Suppressor macrophage treated with lipopolysaccharide for 1 hour (primary cell): ENCODE measurements at regions not wholly inside any gene's neighbourhood (a gene's known extent, or its start where the extent isn't known, plus 50 kb on each side); places are given as distances from the start of the nearest gene placed in this dataset.
"Not testable (repeated sequence)": the region's sequence is repeated elsewhere in the genome, so short reads cannot be mapped to it uniquely, and the experiment has no call there.

Experiments
- DNase-seq, 3 donors: peaks; one replicate each; pipeline ENCODE4 v3.0.0-alpha.2; 2020 to 2022

GRCh38 chr17:27365329-27365945, 71.5 kb downstream of the WSB1 start:
- DNase-seq = not testable (repeated sequence)

GRCh38 chr17:27366437-27366836, 72.5 kb downstream of the WSB1 start:
- DNase-seq = peak; percentile 44 to 56 (median 46)

DNA sequence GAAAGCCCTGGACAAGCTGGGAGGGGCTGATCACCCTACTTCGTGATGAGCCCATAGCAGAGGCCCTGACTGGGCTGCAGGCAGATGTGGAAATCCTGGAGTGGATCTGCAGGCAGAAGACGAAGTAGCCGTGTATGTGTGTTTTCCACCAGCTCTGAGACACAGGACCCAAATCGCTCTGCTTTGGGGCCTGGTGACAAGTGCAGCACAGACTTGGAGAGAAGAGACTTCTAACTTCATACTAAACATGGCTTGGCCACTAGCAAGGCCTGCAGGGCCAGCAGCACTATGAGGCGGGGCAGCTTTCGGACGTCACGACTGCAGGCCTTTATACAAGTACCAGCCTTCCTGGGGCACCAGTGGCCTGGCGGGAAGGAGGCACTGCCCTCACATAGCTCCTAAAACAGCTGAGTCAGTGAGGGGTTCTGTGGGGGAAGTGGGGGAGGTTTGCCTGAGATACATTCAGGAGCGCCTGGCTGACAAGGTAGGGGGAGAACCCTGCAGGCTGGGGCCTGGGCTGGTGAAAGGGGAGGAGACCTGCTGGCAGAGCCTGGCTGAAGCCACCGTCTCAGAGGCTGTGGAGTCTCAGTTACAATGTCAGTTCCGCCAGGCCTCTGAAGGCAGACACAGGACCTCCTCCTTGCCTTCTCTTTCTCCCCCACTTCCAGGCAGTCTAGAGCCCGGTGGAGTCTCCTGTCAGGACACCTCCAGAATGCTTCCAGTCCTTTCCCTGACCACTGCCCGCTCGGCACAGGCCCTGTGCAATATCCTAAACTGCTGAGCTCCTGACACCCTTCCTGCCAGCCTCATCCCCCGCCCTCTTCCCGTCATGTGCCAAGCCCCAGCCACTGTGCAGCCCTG, 73.4 kb downstream of the WSB1 start:
- no peak for DNase-seq

DNA sequence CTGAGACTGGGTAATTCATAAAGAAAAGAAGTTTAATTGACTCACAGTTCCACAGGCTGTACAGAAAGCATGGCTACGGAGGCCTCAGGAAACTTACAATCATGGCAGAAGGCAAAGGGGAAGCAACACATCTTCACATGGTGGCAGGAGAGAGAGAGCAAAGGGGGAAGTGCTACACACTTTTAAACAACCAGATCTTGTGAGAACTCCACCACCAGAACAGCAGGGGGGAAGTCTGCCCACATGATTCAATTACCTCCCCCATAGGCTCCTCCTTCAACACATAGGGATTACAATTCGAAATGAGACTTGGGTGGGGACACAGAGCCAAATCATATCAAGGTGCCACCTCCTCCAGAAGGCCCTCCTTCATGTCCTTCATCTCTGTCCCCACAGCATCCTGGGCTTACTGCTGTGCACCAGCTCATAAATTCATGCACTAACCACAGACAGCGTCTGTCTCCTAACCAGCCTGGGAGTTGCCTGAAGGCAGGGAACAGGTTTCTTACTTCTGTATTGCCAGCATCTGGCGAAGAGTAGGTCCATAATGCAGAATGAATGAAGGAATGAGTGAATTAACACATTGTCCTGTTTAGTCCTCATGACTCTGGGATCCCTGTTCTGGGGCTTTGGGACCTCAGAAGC, 74.4 kb downstream of the WSB1 start:
- no peak for DNase-seq

DNA sequence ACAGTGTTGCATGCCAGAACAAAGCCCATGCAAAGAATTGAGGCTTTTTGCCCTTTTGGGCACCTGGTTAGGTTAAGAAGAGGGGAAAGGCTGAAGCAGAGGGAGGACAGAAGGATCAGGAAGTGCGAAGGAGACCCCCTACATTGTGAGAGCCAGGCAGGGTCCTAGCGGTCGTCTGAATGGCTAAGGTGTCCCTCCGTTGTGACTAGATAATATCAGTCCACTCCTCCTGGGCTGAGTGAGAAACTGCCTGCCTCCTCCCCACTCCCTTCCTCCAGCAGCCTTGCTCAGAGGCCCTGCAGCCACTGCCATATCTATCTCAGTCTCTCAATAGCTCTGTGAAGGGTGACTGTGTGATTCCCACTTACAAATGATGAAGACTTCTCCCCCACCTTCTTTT, 75.1 kb downstream of the WSB1 start:
- no peak for DNase-seq

GRCh38 chr17:27370776-27371175, 76.9 kb downstream of the WSB1 start:
- DNase-seq = no peak

- not testable (repeated sequence) for DNase-seq
Measured at GRCh38 chr17:27373695-27374094, 79.8 kb downstream of the WSB1 start.

DNA sequence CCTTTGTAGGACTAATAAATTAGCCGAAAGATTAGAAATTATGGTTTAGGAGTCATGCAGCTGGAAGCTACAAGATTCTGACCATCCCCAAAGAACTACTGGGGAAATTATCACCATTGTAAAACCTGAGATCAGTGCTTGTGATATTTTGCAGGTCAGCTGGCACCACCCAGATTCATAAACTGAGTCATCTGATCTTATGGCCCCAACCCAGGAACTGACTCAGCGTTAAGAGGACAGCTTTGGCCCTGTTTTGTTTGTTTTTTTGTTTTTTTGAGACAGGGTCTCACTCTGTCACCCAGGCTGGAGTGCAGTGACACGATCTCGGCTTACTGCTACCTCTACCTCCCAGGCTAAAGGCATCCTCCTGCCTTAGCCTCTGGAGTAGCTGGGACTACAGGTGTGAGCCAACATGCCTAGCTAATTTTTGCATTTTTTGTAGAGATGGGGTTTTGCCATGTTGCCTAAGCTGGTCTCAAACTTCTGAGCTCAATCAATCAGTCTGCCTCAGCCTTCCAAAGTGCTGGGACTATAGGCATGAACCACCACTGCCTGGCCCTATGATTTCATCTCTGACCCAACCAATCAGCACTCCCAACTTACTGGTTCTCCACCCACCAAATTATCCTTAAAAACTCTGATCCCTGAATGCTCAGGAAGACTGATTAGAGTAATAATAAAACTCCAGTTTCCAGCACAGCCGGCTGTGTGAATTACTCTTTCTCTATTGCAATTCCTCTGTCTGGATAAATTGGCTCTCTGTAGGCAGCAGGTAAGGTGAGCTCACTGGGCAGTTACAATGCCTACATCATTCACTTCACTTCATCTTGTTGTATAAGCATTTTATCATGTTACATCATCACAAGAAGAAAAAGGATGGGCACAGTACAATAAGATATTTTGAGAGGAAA, 79.4 kb upstream of the KSR1 start:
- no peak for DNase-seq

DNA sequence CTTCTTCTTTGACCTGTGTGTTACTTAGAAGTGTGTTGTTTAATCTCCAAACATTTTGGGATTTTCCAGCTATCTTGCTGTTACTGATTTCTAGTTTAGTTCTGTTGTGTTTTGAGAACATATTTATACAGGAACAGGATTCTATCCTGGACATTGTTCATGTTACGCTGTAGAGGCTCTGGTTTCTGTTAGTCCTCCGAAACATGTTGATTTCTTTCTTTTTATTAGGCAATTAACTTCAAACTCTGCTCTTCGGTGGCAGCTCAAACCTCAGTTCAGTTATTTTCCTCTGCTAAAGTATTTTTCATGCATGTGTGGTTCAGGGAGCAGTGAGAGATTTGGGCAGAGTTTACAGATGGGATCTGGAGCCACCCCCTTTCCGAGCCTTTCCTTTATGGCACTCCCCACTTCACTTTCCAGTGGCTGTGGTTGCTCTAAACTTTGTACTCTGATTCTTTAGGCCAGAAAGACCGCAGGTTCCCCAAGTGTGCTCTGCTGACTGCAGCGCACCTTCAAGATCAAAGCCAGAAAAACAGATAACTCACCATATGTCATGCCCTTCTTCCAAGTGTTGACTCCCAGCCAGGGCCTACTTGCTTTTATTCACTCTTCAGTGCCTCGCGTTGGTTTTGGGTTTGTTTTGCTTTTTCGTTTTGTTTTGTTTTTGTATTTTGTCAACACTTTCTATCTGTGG, 77.6 kb upstream of the KSR1 start:
- no peak for DNase-seq

GRCh38 chr17:27379888-27380533, 76.2 kb upstream of the KSR1 start:
- peak in 2 of 3 donors; percentile 31 to 57 for DNase-seq

DNA sequence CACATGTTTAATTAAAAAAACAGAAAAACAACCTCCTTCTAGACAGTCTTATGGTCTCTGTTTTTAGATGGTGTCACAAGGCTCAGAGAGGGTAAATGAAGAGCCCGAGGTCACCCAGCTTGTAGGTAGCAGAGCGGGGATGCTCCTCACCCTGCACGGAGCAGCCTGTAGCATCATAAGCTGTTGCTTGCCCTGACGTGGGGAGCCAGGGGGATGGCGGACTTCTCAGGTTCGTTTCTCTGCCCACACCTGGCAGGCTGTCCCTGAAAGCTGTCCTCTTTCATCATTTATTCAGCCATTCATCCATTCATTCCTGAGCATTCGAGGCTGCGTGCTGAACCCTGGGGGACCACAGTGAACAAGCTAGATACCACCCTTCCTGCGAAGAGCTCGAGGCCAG, 75.7 kb upstream of the KSR1 start:
- no peak for DNase-seq

- peak; percentile 86 to 96 (median 89) for DNase-seq
Measured at GRCh38 chr17:27381007-27381501, 75.2 kb upstream of the KSR1 start.

DNA sequence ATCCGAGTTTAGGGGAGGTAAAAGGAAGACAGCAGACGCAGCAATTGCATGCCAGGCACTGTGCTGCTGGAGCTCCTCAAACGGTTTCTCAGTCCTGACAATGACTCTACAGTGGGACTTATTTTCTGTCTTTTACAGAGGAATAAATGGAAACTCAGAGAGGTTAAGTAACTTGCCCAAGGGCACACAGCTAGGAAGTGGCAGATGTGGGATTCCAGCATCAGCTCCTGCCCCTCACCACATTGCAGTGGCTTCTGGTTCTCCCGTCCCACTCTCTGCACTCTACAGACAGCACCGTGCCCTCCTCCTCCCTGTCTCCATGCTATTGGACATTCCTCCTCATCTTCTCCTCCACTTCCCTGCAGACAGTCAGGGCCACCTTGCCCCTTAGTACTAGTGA, 74.2 kb upstream of the KSR1 start:
- DNase-seq = no peak

DNA sequence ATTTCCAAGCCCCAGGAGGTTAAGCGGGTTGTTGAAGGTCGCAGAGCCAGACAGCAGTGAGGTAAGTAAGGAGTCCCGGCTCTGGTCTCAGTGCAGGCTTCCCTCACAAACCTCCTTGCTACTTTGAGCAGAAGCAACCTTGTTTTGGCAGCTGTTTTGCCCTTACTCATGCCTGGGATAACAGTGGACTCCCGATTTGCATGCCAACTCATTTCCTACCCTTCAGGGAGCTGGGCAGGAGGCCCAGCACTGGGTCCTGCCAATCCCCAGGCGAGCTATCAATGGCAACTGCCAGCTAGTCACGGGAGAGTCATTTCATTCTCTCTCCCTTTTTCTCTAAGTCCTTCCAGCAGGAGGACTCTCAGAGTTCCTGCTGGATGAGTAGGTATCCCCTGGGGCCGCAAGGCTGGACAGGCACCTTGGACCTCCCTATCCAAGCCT, 72.0 kb upstream of the KSR1 start:
- DNase-seq = peak in 2 of 3 donors; percentile 18 to 45

GRCh38 chr17:27384726-27385125, 71.5 kb upstream of the KSR1 start:
- DNase-seq = no peak

DNA sequence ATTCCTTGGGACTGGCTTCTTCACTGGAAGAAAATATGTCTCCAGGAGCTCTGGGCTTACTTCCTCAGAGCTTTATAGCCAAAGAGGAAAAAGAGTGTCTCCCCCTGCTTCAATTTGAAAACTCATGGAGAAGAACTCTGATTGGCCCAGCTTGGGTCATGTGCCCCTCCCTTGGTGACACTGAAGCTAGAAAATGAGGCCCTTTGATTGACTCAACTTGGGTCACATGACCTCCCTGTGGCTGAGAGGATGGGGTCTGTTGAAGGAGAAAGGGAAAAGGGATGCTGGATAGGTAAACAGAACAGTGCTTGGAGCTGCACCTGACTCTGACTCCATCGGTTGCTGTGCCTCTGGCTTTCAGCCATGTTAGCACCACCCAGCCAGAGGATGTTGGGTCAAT, 70.6 kb upstream of the KSR1 start:
- DNase-seq = no peak

GRCh38 chr17:27386206-27387075, 69.8 kb upstream of the KSR1 start:
- DNase-seq = no peak

DNA sequence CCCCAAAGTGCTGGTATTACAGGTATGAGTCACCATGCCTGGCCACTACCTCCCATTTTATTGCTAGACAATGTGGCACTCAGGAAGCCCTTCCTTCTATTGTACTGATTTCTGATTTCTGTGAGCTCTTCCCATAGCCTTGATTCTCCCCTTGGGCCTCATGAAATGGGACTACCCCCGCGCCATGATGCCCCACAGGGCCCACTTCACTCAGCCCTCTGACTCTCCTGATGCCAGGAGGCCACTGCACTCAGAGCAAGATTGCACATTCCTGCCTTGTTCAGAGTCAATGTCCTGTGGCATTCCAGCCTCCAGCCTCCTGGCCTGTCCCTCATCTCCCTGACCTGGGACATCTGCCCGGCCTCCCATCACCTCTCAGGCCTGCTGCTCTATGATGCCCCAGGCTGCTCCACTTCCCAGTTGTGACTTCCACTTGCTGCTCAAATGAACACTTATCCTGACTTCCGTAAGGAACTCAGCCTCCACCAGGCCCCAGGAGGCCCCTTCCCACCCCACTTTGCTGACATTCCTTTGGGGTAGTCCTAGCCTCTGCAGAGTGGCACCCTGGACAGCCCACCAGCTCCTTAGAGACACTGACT, 66.6 kb upstream of the KSR1 start:
- DNase-seq = no peak

- no peak for DNase-seq
Measured at GRCh38 chr17:27390540-27390939, 65.7 kb upstream of the KSR1 start.

DNA sequence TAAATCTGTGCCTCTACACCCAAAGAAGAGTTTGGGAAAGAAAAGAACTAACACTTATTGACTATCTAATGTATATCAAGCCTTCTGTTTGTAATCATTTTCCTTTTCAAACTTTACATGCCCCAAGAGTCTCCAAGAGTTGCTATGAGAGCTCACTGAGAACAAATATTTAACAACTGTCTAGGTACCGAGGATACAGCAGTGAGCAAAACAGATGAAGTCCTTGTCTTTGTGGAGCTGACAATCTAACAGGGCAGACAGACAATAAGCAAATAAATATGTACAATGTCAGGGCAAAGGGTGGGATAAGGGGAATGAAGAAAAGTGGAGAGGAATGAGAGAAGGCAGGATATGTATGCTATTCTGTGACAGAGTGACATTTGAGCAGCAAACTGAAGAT, 64.8 kb upstream of the KSR1 start:
- no peak for DNase-seq
